Hepatocyte (in vitro differentiated cells): ENCODE measurements at regions not wholly inside any gene's neighbourhood (a gene's known extent, or its start where the extent isn't known, plus 50 kb on each side); places are given as distances from the start of the nearest gene placed in this dataset.

Source experiments
- DNase-seq: peaks from one replicate; pipeline ENCODE4 v3.0.0-alpha.2; 2016; ENCODE audit warnings: low spot score
- H2AFZ ChIP-seq: fragments of 200-600 bp; sonication (generic); 2 replicates; pipeline ENCODE4 v1.6.0; 2016; ENCODE audit warnings: antibody characterized with exemption, mild to moderate bottlenecking
- H3K27ac ChIP-seq: fragments of 200-600 bp; sonication (generic); 2 replicates; pipeline ENCODE4 v1.5.1; 2016; ENCODE audit warnings: mild to moderate bottlenecking
- H3K27me3 ChIP-seq: fragments of 200-600 bp; sonication (generic); 2 replicates; pipeline ENCODE4 v1.6.1; 2016
- H3K36me3 ChIP-seq: fragments of 200-600 bp; sonication (generic); replicated peaks from 2 replicates; pipeline ENCODE4 v1.5.1; 2016; ENCODE audit warnings: low read depth; ENCODE audit not compliant: insufficient read depth
- H3K4me1 ChIP-seq: fragments of 200-600 bp; sonication (generic); 2 replicates; pipeline ENCODE4 v1.5.1; 2016; ENCODE audit warnings: mild to moderate bottlenecking, moderate library complexity; ENCODE audit not compliant: insufficient read depth
- H3K4me2 ChIP-seq: fragments of 200-600 bp; sonication (generic); 2 replicates; pipeline ENCODE4 v1.6.0; 2016
- H3K4me3 ChIP-seq: fragments of 200-600 bp; sonication (generic); 2 replicates; pipeline ENCODE4 v1.5.1; 2016; ENCODE audit warnings: mild to moderate bottlenecking
- H3K79me2 ChIP-seq: fragments of 200-600 bp; sonication (generic); 2 replicates; pipeline ENCODE4 v1.6.0; 2017; ENCODE audit warnings: mild to moderate bottlenecking
- H3K9me2 ChIP-seq: fragments of 200-600 bp; sonication (generic); replicated peaks from 2 replicates; pipeline ENCODE4 v1.6.0; 2017; ENCODE audit warnings: mild to moderate bottlenecking; ENCODE audit not compliant: insufficient read depth
- H3K9me3 ChIP-seq: fragments of 200-600 bp; sonication (generic); 2 replicates; pipeline ENCODE4 v1.5.1; 2016; ENCODE audit warnings: low read depth, mild to moderate bottlenecking
- H4K20me1 ChIP-seq: fragments of 200-600 bp; sonication (generic); 2 replicates; pipeline ENCODE4 v1.6.0; 2016; ENCODE audit warnings: mild to moderate bottlenecking; ENCODE audit not compliant: insufficient read depth, poor library complexity, severe bottlenecking
- EZH2 ChIP-seq: fragments of 200-600 bp; sonication (generic); IDR thresholded peaks from 2 replicates; pipeline ENCODE4 v1.6.1; 2016; ENCODE audit warnings: antibody characterized with exemption, mild to moderate bottlenecking, borderline replicate concordance
- EZH2phosphoT487 ChIP-seq: fragments of 200-600 bp; sonication (generic); IDR thresholded peaks from one replicate; pipeline ENCODE4 v1.6.1; 2018; ENCODE audit warnings: antibody characterized with exemption, mild to moderate bottlenecking, low read depth, moderate library complexity; ENCODE audit not compliant: unreplicated experiment, severe bottlenecking
- WGBS: methylation state at CpG from one replicate; pipeline ENCODE4 v1.1.6; 2016; ENCODE audit warnings: low lambda C conversion rate; ENCODE audit errors: missing lambda C conversion rate; 5-methylcytosine and 5-hydroxymethylcytosine counted together
- TF ChIP-seq, protein P1 (sequence below): fragments of 200-600 bp; sonication (generic); IDR thresholded peaks from 2 replicates; pipeline ENCODE4 v1.5.1; 2016; ENCODE audit warnings: antibody characterized with exemption, mild to moderate bottlenecking; ENCODE audit not compliant: poor library complexity

DNA sequence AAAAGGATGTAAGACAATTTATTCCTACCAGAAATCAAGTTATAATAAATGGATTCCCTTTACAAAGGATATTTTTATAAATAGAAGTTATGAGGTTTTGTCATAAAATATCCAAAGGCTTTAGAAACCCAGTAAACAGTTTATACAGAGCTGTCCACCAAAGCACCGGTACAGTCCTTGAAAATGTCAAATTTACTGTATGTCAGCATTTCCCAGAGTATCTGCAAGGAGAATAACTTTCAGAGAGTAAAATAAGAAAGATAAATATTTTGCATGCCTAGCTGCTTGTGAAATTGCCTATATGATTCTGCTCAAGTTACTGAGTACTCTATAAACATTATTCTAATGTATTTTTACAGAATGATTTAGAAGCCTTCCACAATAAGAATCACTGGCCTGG is 923.3 kb upstream of the DDX18 start:
- no peaks in the 10 kb centered on the region for H3K79me2 ChIP-seq
- no peak overlapping the region for H3K4me3 ChIP-seq
- H3K27ac ChIP-seq = no peak overlapping the region
- no peaks in the 10 kb centered on the region for H3K27me3 ChIP-seq
- H3K4me1 ChIP-seq = no peaks in the 10 kb centered on the region
- H3K36me3 ChIP-seq = no peaks in the 10 kb centered on the region
- H3K9me3 ChIP-seq = no peaks in the 10 kb centered on the region
- TF ChIP-seq EZH2phosphoT487 (no peak), EZH2 (no peak)
- TF ChIP-seq, protein P1, sequence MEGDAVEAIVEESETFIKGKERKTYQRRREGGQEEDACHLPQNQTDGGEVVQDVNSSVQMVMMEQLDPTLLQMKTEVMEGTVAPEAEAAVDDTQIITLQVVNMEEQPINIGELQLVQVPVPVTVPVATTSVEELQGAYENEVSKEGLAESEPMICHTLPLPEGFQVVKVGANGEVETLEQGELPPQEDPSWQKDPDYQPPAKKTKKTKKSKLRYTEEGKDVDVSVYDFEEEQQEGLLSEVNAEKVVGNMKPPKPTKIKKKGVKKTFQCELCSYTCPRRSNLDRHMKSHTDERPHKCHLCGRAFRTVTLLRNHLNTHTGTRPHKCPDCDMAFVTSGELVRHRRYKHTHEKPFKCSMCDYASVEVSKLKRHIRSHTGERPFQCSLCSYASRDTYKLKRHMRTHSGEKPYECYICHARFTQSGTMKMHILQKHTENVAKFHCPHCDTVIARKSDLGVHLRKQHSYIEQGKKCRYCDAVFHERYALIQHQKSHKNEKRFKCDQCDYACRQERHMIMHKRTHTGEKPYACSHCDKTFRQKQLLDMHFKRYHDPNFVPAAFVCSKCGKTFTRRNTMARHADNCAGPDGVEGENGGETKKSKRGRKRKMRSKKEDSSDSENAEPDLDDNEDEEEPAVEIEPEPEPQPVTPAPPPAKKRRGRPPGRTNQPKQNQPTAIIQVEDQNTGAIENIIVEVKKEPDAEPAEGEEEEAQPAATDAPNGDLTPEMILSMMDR = no peak
- 53% methylated on average over 1 of the region's 1 CpG for WGBS
- no peak for DNase-seq
- no peak overlapping the region for H3K4me2 ChIP-seq
- no peaks in the 10 kb centered on the region for H4K20me1 ChIP-seq
- H3K9me2 ChIP-seq = no peaks in the 10 kb centered on the region
- H2AFZ ChIP-seq = no peak overlapping the region

DNA sequence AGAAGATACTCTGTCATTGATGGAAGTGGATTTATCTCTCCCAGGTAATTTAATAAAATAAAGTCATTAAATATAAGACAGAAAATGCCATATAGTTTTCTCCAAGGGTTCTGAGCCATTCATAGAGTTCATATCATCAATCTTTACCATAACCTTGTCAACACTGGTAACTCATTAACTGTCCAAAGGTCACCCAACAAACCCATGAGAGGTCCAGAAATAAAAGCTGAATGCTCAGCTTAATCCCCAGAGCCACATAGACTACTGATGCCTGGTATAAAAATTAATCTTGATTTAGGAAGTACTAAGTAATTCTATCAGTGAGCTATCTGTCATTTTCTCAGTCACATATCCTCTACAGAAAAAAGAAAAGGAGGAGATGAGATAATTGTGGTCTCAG is 903.0 kb upstream of the DDX18 start:
- Histone ChIP-seq H3K9me3 (no peaks in the 10 kb centered on the region), H3K79me2 (no peaks in the 10 kb centered on the region), H3K4me3 (no peak overlapping the region), H3K27ac (no peak overlapping the region), H3K4me2 (no peak overlapping the region), H3K36me3 (no peaks in the 10 kb centered on the region), H4K20me1 (no peaks in the 10 kb centered on the region), H3K9me2 (no peaks in the 10 kb centered on the region), H3K4me1 (peaks cover 6% of the 10 kb centered on the region), H2AFZ (no peak overlapping the region), H3K27me3 (no peaks in the 10 kb centered on the region)
- TF ChIP-seq EZH2phosphoT487 = no peak
- no peak for TF ChIP-seq EZH2
- TF ChIP-seq, protein P1 = no peak
- DNase-seq = no peak

DNA sequence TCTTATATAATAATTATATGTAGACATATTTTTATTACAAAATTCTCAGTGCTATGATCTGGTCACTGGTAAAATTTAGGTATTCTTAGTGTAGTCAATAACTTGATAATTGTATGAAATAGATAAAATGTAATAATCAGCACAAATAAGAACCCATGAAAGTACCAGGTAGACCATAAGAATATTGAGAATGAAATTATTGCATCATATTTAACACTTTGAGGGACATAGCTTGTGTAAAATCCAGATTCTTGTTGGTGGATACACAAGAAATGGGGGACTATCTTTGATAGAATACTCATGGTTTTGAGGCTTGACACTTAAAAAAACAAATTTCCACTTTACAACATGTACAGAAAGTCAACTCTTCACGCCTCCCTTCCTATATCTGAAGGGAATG is 898.8 kb upstream of the DDX18 start:
- TF ChIP-seq, protein P1 = no peak
- TF ChIP-seq EZH2phosphoT487 (no peak), EZH2 (no peak)
- H3K9me3 ChIP-seq = no peaks in the 10 kb centered on the region

DNA sequence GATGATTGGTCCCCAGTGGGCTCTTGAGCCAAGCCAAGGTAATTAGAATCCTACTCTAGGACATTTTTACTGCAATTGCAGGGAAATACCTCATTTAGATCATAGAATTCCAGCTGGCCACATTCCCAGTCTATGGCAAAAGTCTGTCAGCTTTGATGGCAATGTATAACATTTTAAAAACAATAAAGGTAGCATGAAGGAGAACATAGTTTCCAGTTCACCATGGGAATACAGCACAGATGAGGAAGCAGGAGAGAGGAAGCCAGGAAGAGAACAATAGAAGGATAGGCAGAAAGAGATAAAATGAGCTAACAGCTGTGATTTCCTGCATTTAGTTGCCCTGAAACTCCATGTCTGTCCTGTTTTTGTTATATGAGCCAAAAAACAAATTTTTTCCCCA is 897.3 kb upstream of the DDX18 start:
- DNase-seq = no peak
- Histone ChIP-seq H3K27me3 (no peaks in the 10 kb centered on the region), H3K4me1 (peaks cover 4% of the 10 kb centered on the region), H3K4me3 (no peak overlapping the region), H3K36me3 (no peaks in the 10 kb centered on the region), H3K9me3 (no peaks in the 10 kb centered on the region), H3K79me2 (no peaks in the 10 kb centered on the region), H4K20me1 (no peaks in the 10 kb centered on the region), H2AFZ (no peak overlapping the region), H3K27ac (no peak overlapping the region), H3K4me2 (no peak overlapping the region), H3K9me2 (no peaks in the 10 kb centered on the region)
- TF ChIP-seq EZH2 (no peak), EZH2phosphoT487 (no peak)
- TF ChIP-seq, protein P1 = no peak

More for the DNA sequence above, 898.8 kb upstream of the DDX18 start:
- H3K36me3 ChIP-seq = no peaks in the 10 kb centered on the region
- no peak for DNase-seq
- H3K27me3 ChIP-seq = no peaks in the 10 kb centered on the region
- no peaks in the 10 kb centered on the region for H4K20me1 ChIP-seq
- H2AFZ ChIP-seq = no peak overlapping the region
- H3K27ac ChIP-seq = no peak overlapping the region
- no peak overlapping the region for H3K4me3 ChIP-seq
- H3K9me2 ChIP-seq = no peaks in the 10 kb centered on the region
- peaks cover 6% of the 10 kb centered on the region for H3K4me1 ChIP-seq
- no peaks in the 10 kb centered on the region for H3K79me2 ChIP-seq
- 100% methylated on average over 1 of the region's 1 CpG for WGBS
- H3K4me2 ChIP-seq = no peak overlapping the region
